ENCODE measurements at regions not wholly inside any gene's neighbourhood (a gene's known extent, or its start where the extent isn't known, plus 50 kb on each side); places are given as distances from the start of the nearest gene placed in this dataset.

GRCh38 chr18:78805840-78806239 lies 173.8 kb upstream of the SALL3 start:
- TF ChIP-seq POLR2A (IDR thresholded peaks at IDR 0.05; ENCODE audit: low read depth, low read length) (no peak), TAF1 (IDR thresholded peaks at IDR 0.05; ENCODE audit: borderline replicate concordance, low read depth, low read length) (no peak), POLR2AphosphoS5 (IDR thresholded peaks at IDR 0.05; ENCODE audit: low read depth, low read length) (no peak)
- DNase-seq (ENCODE audit: insufficient read length) = no peak
- FAIRE-seq = no peak

GRCh38 chr18:78807668-78808067 lies 171.9 kb upstream of the SALL3 start:
- FAIRE-seq = no peak
- no peak for DNase-seq (ENCODE audit: insufficient read length)
- TF ChIP-seq TAF1 (IDR thresholded peaks at IDR 0.05; ENCODE audit: borderline replicate concordance, low read depth, low read length) = no peak
- no peak for TF ChIP-seq POLR2AphosphoS5 (IDR thresholded peaks at IDR 0.05; ENCODE audit: low read depth, low read length)
- no peak for TF ChIP-seq POLR2A (IDR thresholded peaks at IDR 0.05; ENCODE audit: low read depth, low read length)

GRCh38 chr18:78809845-78810244 lies 169.8 kb upstream of the SALL3 start:
- no peak for TF ChIP-seq POLR2A (IDR thresholded peaks at IDR 0.05; ENCODE audit: low read depth, low read length)
- DNase-seq (ENCODE audit: insufficient read length) (no peak), FAIRE-seq (no peak)

- TF ChIP-seq POLR2AphosphoS5 (IDR thresholded peaks at IDR 0.05; ENCODE audit: low read depth, low read length) = no peak
- TF ChIP-seq POLR2A (IDR thresholded peaks at IDR 0.05; ENCODE audit: low read depth, low read length) = no peak
- no peak for TF ChIP-seq TAF1 (IDR thresholded peaks at IDR 0.05; ENCODE audit: borderline replicate concordance, low read depth, low read length)
- no peak for FAIRE-seq
- DNase-seq (ENCODE audit: insufficient read length) = no peak
These were observed 168.9 kb upstream of the SALL3 start for GRCh38 chr18:78810706-78811105.

- DNase-seq (ENCODE audit: insufficient read length) (no peak), FAIRE-seq (no peak)
- TF ChIP-seq POLR2A (IDR thresholded peaks at IDR 0.05; ENCODE audit: low read depth, low read length) = no peak
- TF ChIP-seq TAF1 (IDR thresholded peaks at IDR 0.05; ENCODE audit: borderline replicate concordance, low read depth, low read length) = no peak
- no peak for TF ChIP-seq POLR2AphosphoS5 (IDR thresholded peaks at IDR 0.05; ENCODE audit: low read depth, low read length)
These were observed 167.6 kb upstream of the SALL3 start for GRCh38 chr18:78812067-78812466.

- no peak for DNase-seq (ENCODE audit: insufficient read length)
- FAIRE-seq = no peak
- TF ChIP-seq POLR2A (IDR thresholded peaks at IDR 0.05; ENCODE audit: low read depth, low read length) = no peak
- no peak for TF ChIP-seq POLR2AphosphoS5 (IDR thresholded peaks at IDR 0.05; ENCODE audit: low read depth, low read length)
- TF ChIP-seq TAF1 (IDR thresholded peaks at IDR 0.05; ENCODE audit: borderline replicate concordance, low read depth, low read length) = no peak
These were observed 166.5 kb upstream of the SALL3 start for GRCh38 chr18:78813156-78813555.

GRCh38 chr18:78813936-78814710 lies 165.5 kb upstream of the SALL3 start:
- FAIRE-seq (no peak), DNase-seq (ENCODE audit: insufficient read length) (no peak)

GRCh38 chr18:78814766-78815165 lies 164.9 kb upstream of the SALL3 start:
- FAIRE-seq = no peak
- TF ChIP-seq POLR2A (IDR thresholded peaks at IDR 0.05; ENCODE audit: low read depth, low read length) (no peak), TAF1 (IDR thresholded peaks at IDR 0.05; ENCODE audit: borderline replicate concordance, low read depth, low read length) (no peak), POLR2AphosphoS5 (IDR thresholded peaks at IDR 0.05; ENCODE audit: low read depth, low read length) (no peak)
- no peak for DNase-seq (ENCODE audit: insufficient read length)

More at GRCh38 chr18:78813936-78814710, 165.5 kb upstream of the SALL3 start:
- TF ChIP-seq POLR2AphosphoS5 (IDR thresholded peaks at IDR 0.05; ENCODE audit: low read depth, low read length) (no peak), TAF1 (IDR thresholded peaks at IDR 0.05; ENCODE audit: borderline replicate concordance, low read depth, low read length) (no peak), POLR2A (IDR thresholded peaks at IDR 0.05; ENCODE audit: low read depth, low read length) (no peak)

- FAIRE-seq = no peak
- no peak for DNase-seq (ENCODE audit: insufficient read length)
- TF ChIP-seq TAF1 (IDR thresholded peaks at IDR 0.05; ENCODE audit: borderline replicate concordance, low read depth, low read length) (no peak), POLR2AphosphoS5 (IDR thresholded peaks at IDR 0.05; ENCODE audit: low read depth, low read length) (no peak), POLR2A (IDR thresholded peaks at IDR 0.05; ENCODE audit: low read depth, low read length) (no peak)
These were observed 163.5 kb upstream of the SALL3 start for GRCh38 chr18:78816114-78816513.

GRCh38 chr18:78816916-78817315 lies 162.7 kb upstream of the SALL3 start:
- FAIRE-seq (no peak), DNase-seq (ENCODE audit: insufficient read length) (no peak)
- no peak for TF ChIP-seq POLR2AphosphoS5 (IDR thresholded peaks at IDR 0.05; ENCODE audit: low read depth, low read length)
- no peak for TF ChIP-seq POLR2A (IDR thresholded peaks at IDR 0.05; ENCODE audit: low read depth, low read length)
- TF ChIP-seq TAF1 (IDR thresholded peaks at IDR 0.05; ENCODE audit: borderline replicate concordance, low read depth, low read length) = no peak

- DNase-seq (ENCODE audit: insufficient read length) (no peak), FAIRE-seq (no peak)
- TF ChIP-seq TAF1 (IDR thresholded peaks at IDR 0.05; ENCODE audit: borderline replicate concordance, low read depth, low read length) = no peak
- TF ChIP-seq POLR2A (IDR thresholded peaks at IDR 0.05; ENCODE audit: low read depth, low read length) = no peak
- TF ChIP-seq POLR2AphosphoS5 (IDR thresholded peaks at IDR 0.05; ENCODE audit: low read depth, low read length) = no peak
These were observed 161.1 kb upstream of the SALL3 start for GRCh38 chr18:78818495-78818894.

- TF ChIP-seq POLR2A (IDR thresholded peaks at IDR 0.05; ENCODE audit: low read depth, low read length) (no peak), POLR2AphosphoS5 (IDR thresholded peaks at IDR 0.05; ENCODE audit: low read depth, low read length) (no peak), TAF1 (IDR thresholded peaks at IDR 0.05; ENCODE audit: borderline replicate concordance, low read depth, low read length) (no peak)
- FAIRE-seq (no peak), DNase-seq (ENCODE audit: insufficient read length) (no peak)
These were observed 160.7 kb upstream of the SALL3 start for GRCh38 chr18:78818961-78819360.

Data from GM12892 (cell line).